ENCODE measurements at regions not wholly inside any gene's neighbourhood (a gene's known extent, or its start where the extent isn't known, plus 50 kb on each side); places are given as distances from the start of the nearest gene placed in this dataset.
"Not testable (repeated sequence)": the region's sequence is repeated elsewhere in the genome, so short reads cannot be mapped to it uniquely, and the experiment has no call there.

DNA sequence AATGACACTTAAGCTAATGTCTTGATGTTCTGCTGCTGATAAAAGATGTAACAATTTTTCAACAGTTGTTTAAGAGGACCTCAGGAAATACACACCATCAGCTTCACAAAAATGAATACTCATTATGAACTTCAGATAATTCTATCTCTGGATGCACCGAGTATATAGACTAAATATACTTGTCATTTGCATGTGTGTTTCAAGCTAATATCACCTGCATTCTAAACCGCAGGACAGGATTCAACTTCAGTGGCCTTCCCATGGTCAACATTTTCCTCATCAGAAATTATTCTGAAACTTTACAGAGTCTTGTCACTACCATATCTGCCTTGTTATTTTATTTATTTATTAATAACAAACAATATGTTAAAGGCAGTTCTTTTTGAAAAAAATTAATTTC lies 717.0 kb upstream of the CCDC179 start:
- no peak for DNase-seq

DNA sequence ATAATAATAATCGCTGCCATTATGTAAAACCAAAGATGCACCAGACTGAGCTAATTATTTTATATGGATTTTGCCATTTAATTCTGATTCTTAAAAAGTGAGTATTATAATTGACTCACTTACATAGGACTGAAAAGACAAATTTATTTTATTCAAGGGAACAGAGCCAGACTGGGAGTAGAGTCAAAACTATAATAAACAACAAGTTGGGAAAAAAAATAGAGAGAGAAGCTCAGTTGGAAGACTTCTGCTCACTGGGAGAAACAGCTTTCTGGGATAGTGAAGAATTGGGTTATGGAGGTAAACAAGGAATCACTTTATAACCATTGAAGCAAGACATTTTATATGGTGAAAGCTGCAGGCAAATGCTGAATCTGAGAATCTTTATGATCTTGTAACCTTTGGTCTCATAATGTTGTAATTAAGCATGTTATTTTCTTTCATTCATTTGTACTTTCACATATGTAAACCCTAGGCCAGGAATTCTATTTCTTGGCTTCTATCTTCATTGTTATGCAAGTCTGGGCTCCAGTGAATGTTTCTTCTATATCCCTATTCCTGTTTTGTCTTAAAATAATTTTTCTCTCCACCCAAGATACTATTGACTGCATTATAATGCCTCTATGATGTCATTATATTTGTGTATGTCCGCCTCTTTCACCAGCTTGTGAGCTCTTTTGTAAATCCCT lies 725.3 kb upstream of the CCDC179 start:
- DNase-seq, result no peak

DNA sequence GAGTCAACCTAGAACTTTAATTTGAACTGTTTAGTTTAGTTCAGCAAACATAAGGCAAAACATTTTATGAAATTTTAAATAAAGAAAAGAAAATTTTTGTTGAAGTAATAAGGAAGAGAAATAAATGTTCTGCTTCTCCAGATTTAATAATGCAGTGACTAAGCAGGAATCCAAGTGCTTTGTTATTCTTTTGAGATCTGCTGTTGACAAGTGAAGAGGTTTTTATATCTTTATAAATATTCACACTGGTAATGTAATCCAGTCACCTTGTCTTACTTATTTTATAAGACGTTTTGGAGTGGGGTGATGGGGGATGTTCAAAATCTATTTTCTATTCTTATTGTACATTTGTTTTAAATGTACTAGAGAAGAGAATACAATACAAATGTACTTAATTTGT lies 725.9 kb upstream of the CCDC179 start:
- DNase-seq, result no peak

DNA sequence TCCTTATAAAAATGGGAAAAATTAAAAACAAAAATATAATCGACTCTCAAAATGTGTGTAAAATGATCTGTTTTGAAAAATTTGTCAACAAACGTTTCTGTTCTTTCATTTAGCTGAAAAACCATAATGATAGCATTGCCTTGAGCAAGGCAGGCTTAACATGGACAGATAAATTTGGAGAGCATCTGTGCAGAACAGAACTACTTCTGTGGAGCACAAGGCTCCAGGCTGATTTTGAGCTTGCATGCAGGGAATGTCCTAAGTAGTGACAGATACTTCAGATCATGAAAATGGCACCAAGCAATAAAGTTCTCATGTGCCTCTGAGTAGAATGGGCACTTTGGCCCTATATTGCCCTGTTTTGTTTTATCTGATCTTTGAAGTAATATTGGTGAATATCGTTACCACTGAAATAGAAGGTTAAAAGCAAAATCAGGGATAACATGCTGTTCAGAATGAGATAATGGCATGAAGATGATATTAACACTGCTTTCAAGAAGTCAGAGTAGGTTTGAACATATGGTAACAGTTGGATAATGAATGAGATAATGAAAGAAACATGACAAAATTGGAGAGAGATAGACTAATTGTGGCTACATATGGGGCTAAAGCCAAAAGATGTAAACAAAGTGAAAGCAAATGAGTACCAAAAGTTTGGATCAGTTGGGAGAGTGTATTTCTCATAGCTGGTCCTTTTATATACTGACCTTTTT lies 730.5 kb upstream of the CCDC179 start:
- DNase-seq, result no peak

DNA sequence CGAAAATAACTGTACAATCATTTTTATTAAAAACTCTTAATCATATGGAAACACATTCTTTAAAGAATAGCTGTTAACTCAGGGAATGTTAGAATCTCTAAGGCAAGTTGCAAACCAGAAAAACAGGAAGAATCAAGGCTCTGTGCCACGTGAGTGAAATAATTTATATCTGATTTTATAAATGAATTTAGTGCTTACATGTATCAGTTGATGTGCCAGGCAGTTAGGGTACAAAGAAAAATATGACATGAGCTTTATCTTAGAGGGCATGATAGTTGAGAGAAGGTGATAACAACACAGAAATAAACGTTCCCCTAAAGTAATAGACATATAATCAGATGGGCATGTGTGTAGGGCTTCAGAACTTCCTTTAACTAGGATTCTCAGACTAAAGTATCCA lies 734.5 kb upstream of the CCDC179 start:
- DNase-seq, result no peak

DNA sequence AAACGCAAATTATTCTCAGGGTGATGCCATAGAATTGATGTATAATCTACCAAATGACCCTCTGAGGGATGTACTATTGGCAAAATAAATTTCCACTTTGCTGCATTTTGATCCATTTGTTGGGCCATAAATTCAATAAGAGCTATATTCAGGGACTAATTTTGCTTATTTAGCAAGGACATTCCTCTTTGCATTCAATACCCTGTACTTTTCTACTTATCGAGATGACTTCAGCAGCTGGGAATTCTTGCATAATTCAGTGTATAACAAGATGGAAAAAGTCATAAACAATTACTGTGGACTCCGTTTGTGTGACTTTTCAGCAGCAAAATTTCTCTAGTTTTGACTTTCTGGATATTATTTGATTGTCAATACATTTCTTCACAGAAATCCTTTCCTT lies 744.7 kb upstream of the CCDC179 start:
- no peak for DNase-seq

DNA sequence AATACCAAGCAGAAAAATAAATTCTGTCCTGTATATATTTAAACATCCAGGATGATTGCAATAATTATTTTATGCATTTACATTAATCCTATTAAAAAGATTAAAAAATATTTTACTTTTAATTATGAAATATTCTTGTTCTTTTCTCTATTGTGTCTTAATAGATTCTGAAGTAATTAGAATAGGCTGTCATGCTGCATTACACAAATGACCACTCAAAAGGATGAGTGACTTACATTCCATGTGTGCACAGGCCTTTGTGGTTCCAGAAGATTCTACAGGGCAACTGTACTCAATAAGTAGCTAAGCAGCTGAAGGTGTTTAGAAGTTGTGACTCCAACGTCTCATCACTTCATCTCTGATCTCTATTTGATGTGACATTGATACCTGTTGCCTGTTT lies 745.9 kb upstream of the CCDC179 start:
- no peak for DNase-seq

DNA sequence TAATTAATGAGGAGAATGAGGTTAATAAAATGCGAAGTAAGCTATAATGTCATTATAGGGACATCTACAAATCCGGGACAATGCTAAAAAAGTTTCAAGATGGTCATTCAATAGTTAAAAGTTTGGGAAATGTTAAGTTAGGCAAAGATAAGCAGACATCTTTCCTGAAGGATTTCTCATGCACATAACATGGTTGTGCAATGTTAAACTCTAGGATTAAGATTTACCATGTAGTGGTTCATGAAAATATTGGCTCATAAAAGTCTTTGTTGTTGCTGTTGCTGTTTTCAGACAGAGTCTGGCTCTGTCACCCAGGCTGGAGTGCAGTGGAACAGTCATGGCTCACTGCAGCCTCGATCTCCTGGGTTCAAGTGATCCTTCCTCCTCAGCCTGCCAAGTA lies 751.5 kb upstream of the CCDC179 start:
- DNase-seq, result no peak

DNA sequence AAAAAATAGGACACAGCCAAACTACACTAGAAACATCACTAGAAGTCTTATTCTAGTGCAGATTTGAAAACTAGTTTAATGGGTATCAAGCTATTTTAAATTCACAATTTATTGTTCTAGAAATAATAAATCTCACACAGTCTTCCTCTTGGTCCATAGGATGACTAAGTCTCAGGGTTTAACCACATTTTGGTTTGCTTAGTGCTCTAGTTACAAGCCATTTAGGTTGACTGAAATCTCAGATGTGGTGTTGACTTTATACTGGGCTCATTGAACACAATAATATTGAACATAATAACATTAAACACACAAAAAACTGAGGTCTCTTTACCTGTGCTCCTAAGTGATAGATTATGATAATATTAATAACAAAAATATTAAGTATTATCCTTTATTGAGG lies 760.3 kb upstream of the CCDC179 start:
- no peak for DNase-seq

DNA sequence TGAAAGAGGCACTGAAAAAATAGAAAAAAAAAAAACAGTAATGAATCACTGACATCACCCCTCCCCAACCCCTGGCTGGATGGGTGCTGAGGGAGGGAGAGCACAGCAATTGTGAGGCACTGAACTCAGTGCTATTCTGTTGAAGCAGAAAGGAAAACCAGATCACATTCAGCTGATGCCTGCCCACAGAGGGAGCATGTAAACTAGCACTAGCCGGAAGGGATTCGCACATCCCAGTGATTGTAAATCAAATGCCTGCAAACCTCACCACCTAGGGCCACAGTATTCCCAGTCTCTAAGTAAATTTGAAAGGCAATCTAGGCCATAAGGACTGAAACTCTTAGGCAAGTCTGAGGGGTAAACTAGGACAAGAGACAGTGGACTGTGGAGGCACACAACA lies 772.0 kb upstream of the CCDC179 start:
- DNase-seq, result no peak

DNA sequence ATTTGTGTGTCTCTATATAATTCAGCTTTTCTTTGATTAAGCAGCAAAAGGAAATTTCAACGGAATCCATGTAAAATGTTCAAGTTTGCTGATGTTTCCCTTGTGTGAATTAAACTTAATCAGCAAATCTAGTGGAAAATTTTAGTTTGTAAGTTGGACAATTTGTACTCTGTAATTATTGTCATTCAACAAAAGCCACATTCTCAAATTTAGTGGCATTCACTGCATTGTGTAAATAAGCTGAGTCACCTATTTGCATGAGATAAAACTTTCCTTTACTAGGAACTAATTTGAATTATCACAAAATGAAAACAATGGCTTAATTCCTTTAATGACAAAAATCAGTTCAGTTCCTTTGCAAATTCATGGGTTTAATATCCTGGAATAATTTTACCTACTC lies 784.2 kb upstream of the CCDC179 start:
- no peak for DNase-seq

DNA sequence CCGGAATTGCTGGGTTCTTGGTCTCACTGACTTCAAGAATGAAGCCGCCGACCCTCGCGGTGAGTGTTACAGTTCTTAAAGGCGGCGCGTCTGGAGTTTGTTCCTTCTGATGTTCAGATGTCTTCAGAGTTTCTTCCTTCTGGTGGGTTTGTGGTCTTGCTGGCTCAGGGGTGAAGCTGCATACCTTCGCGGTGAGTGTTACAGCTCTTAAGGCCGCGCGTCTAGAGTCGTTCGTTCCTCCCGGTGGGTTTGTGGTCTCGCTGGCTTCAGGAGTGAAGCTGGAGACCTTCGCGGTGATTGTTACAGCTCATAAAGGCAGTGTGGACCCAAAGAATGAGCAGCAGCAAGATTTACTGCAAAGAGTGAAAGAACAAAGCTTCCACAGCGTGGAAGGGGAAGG lies 792.1 kb upstream of the CCDC179 start:
- DNase-seq, result not testable (repeated sequence)

DNA sequence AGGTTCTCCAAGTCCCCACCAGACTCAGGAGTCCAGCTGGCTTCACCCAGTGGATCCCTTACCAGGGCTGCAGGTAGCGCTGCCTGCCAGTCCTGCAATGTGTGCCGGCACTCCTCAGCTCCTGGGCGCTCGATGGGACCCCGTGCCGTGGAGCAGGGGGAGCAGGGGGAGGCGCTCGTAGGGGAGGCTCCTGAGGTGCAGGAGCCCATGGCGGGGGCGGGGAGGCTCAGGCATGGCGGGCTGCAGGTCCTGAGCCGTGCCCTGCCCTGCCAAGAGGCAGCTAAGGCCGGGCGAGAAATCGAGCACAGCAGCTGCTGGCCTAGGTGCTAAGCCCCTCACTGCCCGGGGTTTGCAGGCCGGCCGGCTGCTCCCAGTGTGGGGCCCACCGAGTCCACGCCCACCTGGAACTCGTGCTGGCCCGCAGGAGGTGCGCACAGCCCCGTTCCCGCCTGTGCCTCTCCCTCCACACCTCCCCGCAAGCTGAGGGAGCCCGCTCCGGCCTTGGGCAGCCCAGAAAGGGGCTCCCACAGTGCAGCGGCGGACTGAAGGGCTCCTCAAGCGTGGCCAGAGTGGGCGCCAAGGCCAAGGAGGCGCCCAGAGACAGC lies 792.9 kb upstream of the CCDC179 start:
- DNase-seq, result no peak

DNA sequence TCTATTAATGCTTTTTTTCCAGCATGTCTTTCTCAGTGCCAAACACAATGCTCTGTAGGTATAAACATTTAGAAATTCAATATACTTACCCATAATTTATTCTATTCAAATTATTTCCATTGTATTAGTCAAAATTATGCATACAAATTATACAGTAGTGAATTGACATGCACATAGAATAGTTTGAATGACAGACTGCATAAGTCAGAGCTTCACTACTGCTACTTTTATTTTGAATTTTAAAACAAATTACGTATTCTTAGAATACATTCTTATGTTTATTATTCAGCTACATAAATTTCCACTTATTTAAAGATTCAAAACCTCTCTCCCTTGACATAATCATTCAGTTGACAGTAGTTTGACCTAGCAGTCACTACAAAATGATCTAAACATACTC lies 808.0 kb upstream of the CCDC179 start:
- DNase-seq, result no peak

DNA sequence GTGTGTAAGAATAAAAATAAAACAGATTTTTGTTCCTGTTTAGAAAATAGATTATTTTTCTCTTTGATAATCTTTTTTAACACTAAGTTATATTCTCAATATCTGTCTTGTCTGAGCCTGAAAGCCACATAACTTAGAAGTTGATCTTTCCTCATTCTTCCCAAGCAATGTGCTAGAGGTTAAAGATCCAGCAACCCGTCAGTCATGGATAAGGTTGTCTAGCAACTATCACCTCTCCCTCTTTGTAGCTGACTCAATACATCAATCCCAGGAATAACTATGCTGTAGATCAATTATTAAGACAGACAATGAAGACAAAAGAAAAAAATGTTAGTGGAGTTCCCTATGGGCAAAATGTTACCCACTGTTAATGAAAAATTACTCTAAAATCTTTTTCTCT lies 813.1 kb upstream of the CCDC179 start:
- no peak for DNase-seq

DNA sequence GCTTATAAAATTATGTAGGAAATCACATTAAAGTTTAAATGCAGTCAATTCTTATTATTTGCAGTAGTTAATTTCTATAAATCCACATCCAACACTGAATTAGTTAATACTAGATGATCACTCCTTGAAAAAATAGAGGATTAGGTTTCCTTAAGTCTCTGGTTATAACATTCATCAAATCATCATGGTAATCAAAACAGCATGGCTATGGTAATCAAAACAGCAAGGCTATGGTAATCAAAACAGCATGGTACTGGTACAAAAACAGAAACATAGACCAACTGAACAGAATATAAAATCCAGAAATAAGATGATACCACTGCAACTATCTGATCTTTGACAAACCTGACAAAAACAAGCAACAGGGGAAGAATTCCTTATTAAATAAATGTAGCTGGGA lies 814.6 kb upstream of the CCDC179 start:
- DNase-seq, result no peak

DNA sequence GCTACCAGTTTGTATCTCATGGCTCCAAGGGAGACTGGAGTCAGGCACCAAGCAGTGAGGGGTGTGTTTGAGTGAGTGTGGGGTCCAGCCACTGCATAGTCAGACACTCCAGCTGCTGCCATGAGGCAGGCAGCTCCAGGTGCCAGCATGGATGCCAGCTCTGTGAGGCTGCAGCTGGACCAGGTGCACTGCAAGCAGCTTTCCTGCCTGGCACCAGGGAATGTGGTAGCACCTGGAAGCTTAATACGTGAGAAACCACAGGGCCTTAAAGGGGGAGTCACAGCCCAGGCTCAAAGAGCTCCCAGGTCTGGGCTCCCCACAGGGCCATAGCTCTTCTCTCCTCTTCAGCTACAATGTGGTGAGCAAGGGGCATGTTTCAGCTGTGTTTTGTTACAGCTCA lies 817.8 kb upstream of the LUZP2 start:
- no peak for DNase-seq

DNA sequence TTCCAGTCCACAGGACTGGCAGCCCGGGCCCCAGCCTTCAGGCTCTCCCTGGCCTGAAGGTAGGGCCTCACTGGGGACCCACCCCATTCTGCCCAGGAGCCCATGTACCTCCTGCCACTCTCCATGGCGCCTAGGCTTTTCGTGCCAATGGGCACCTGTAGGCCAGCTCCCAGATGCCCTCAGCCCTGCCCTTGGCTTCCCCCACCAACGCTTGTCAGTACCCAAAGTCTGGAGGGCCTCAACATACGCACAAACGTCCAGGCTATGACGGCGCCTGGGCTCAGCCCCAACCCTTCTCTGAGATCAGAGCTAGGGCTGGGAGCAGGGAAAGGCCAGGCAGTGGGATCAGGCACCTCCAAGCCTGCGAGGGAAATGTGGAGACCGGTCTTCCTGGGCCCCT lies 816.9 kb upstream of the LUZP2 start:
- no peak for DNase-seq

DNA sequence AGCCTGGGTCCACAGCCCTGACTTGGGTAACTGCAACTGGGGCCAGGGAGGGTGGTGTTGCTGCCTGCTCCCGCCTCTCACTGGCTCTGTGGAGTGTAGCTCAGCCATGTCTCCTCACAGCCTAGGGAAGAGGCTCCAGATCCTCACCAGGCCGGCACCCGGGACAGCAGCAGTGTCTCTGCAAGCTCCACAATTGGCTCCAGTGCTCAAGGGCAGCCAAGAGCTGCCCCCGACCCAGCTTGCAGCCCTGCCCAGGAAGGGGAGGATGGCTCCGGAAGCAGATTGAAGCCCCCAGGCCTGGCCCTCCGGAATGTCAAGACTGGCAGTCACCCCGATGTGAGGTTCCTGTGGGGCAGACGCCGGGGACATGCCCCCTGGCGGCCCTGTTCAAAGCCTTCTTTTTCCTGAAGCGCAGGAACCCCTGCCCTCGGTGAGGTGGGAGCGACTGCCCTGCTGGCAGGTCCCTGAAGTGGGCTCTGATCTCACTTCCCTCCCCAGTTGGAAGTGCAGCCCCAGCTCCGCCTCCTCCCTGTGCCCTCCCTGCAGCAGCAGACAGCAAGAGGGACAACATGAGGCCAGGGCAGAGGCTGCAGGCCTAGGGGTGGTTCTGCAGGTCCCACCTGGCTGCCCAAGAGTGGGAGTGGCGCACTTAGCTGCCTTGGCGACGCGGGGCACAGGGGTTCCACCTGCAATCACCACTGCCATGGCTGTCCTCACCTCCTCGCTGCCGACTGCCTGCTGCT lies 816.2 kb upstream of the LUZP2 start:
- DNase-seq, result no peak

DNA sequence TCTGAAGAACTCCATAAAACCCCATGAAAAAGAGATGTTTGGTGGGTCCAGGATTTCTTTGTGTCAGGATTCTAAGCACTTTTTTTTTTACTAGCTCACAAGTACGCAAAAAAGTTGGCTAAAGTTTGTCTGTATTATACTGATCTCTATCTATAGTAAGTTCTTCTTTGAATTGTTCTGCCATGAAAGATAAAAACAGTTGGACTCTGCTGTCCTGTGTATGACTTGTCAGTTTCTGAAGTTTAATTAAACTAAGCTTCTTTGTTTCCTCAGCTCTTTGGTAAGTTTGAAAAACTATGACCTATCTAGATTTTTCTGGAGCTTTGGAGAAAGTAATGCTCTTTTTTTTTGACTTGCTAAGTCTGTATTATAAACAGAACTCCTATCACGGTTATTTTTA lies 812.2 kb upstream of the LUZP2 start:
- no peak for DNase-seq

DNA sequence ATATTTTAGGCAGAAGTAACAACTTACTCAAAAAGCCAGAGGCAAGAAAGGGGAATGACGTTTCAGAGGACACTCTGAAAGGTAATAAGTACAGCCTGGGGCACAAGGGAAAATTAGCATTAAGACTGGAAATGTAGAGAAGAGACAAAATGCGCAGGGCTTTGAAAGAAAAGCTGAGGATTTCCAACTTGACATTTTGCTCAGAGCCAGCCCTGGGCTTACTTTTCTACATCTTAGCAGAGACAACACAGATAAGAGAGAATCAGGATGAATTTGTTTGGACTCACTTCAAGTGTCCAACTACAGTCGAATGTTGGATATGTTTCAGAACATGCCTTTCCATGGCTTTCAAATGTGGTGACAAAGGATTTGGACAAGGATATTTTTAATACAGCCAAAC lies 808.9 kb upstream of the LUZP2 start:
- DNase-seq, result no peak

DNA sequence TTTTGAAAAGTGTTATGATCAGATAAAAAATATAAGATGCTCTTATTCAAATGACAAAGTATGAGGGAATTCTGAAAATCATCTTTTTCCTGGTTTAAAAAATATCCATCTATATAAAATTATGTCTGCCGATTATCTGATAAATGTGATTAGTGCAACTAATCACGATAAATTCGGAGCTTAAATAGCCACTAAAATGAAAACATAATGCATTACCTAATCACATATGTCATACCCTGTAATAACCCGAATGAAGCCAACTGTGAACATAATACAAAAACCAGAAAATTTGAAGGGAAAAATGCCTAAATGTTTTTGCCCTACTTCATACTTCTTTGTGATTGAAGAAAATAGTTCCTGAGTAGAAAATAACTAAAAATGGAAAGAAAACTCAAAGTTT lies 808.4 kb upstream of the LUZP2 start:
- no peak for DNase-seq

DNA sequence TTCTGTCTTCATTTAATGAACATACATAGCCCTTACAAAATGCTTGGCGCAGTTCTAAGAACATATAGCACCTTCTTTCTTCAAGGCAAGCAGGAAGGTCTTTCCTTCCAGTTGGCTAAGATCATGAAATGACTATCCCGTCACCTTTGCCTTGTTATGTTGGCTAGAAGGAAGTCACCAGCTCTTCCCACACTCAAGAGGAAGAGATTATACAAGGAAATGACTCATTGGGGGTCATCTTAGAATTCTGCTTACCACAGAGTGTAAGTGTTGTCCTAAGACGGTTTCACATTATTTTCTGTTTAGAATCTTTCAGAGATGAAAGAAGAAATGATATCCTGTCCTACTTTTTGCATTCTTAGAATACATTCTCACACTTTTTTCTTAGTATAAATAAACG lies 808.0 kb upstream of the LUZP2 start:
- no peak for DNase-seq

Measured in CD4-positive, alpha-beta T cell treated with Interleukin-10 for 1 hour (primary cell).